Thyroid gland (tissue), 4 donors: ENCODE measurements at regions not wholly inside any gene's neighbourhood (a gene's known extent, or its start where the extent isn't known, plus 50 kb on each side); places are given as distances from the start of the nearest gene placed in this dataset.
A peak's percentile ranks its signal among the peaks of the same experiment; 100 is the strongest.
"Not testable (repeated sequence)": the region's sequence is repeated elsewhere in the genome, so short reads cannot be mapped to it uniquely, and the experiment has no call there.

Source experiments
- DNase-seq, 2 donors: peaks; one replicate each; pipeline ENCODE4 v3.0.0-alpha.2; 2019
- H3K27ac ChIP-seq, 3 donors: fragments of 200-600 bp; sonication (generic); 1 replicate in 2 of 3; 2 replicates in 1 of 3; pipeline ENCODE4 v1.5.1; 2016 to 2019; ENCODE audit warnings: mild to moderate bottlenecking in 1 of 3, moderate library complexity in 1 of 3
- H3K27me3 ChIP-seq: fragments of 200-600 bp; sonication (generic); one replicate; pipeline ENCODE4 v1.5.1; 2019
- H3K36me3 ChIP-seq, 2 donors: fragments of 200-600 bp; sonication (generic); one replicate each; pipeline ENCODE4 v1.5.1; 2016 to 2019
- H3K4me1 ChIP-seq, 2 donors: fragments of 200-600 bp; sonication (generic); one replicate each; pipeline ENCODE4 v1.5.1; 2017 to 2019
- H3K4me3 ChIP-seq, 3 donors: fragments of 200-600 bp; sonication (generic); replicated peaks in 1 of 3; 1 replicate in 2 of 3; 2 replicates in 1 of 3; pipeline ENCODE4 v1.5.1; 2016; ENCODE audit warnings: mild to moderate bottlenecking in 1 of 3
- H3K9me3 ChIP-seq: fragments of 200-600 bp; sonication (generic); one replicate; pipeline ENCODE4 v1.5.1; 2017
- CTCF ChIP-seq, 6 experiments: fragments of 200-600 bp in 3 of 6; fragments of 450-650 bp in 3 of 6; sonication (generic) in 3 of 6; IDR thresholded peaks; one replicate each; pipeline ENCODE4 v1.5.1; 2016 to 2019; ENCODE audit warnings: antibody characterized with exemption in 6 of 6, mild to moderate bottlenecking in 2 of 6, inconsistent platforms in 1 of 6, moderate library complexity in 1 of 6
- POLR2A ChIP-seq, 2 donors: fragments of 450-650 bp; IDR thresholded peaks; one replicate each; pipeline ENCODE4 v1.6.1; 2017; ENCODE audit warnings: antibody characterized with exemption in 2 of 2, mild to moderate bottlenecking in 2 of 2, moderate library complexity in 1 of 2
- WGBS, 2 donors: methylation state at CpG; one replicate each; pipeline ENCODE4 v1.1.5; 2017; 5-methylcytosine and 5-hydroxymethylcytosine counted together
- intact Hi-C: fragments of 100-400 bp; cut with DNase I; formaldehyde crosslinking; loops from one replicate; pipeline ENCODE4 v1.15.1; 2023

- no peaks in the 10 kb centered on the region for H3K4me1 ChIP-seq
- no peaks in the 10 kb centered on the region for H3K9me3 ChIP-seq
- intact Hi-C loops, result no loop called here
- no peak for DNase-seq
- no peak overlapping the region for H3K27ac ChIP-seq
- peak in 3 of 6 experiments; percentile 15 to 46 (median 42) for TF ChIP-seq CTCF (IDR thresholded peaks at IDR 0.05)
- TF ChIP-seq POLR2A (IDR thresholded peaks at IDR 0.05), result no peak
- no peaks in the 10 kb centered on the region for H3K36me3 ChIP-seq
- H3K27me3 ChIP-seq, result no peaks in the 10 kb centered on the region
- 12 to 23% methylated on average over 4 of the region's 4 CpGs for WGBS, 2 donors
- no peak overlapping the region for H3K4me3 ChIP-seq
Observed at GRCh38 chrX:3940000-3940610, 226.7 kb upstream of the PRKX start.

GRCh38 chrX:3938587-3938986 lies 225.1 kb upstream of the PRKX start:
- H3K4me1 ChIP-seq, result no peaks in the 10 kb centered on the region
- H3K4me3 ChIP-seq, result no peak overlapping the region
- H3K9me3 ChIP-seq, result no peaks in the 10 kb centered on the region
- 82 to 98% methylated on average over 3 of the region's 3 CpGs for WGBS, 2 donors
- no peak for TF ChIP-seq CTCF (IDR thresholded peaks at IDR 0.05)
- TF ChIP-seq POLR2A (IDR thresholded peaks at IDR 0.05), result no peak
- no peaks in the 10 kb centered on the region for H3K27me3 ChIP-seq
- no peak overlapping the region for H3K27ac ChIP-seq
- H3K36me3 ChIP-seq, result no peaks in the 10 kb centered on the region
- intact Hi-C loops, result no loop called here
- DNase-seq, result no peak

GRCh38 chrX:3935196-3935595 lies 221.7 kb upstream of the PRKX start:
- intact Hi-C loops, H3K4me3 ChIP-seq, DNase-seq, H3K36me3 ChIP-seq, H3K27me3 ChIP-seq, H3K4me1 ChIP-seq, H3K27ac ChIP-seq, H3K9me3 ChIP-seq: not testable (repeated sequence)
- WGBS, 2 donors, result no CpG with 5 or more reads among the region's 4 CpGs

GRCh38 chrX:3920424-3921017 lies 207.1 kb upstream of the PRKX start:
- no CpG with 5 or more reads among the region's 78 CpGs for WGBS, 2 donors
- intact Hi-C loops, H3K9me3 ChIP-seq, H3K27me3 ChIP-seq, H3K27ac ChIP-seq, DNase-seq, H3K4me3 ChIP-seq, H3K4me1 ChIP-seq, H3K36me3 ChIP-seq: not testable (repeated sequence)

GRCh38 chrX:3919668-3920423 lies 206.4 kb upstream of the PRKX start:
- H3K27me3 ChIP-seq, intact Hi-C loops, H3K27ac ChIP-seq, DNase-seq, H3K9me3 ChIP-seq, H3K4me1 ChIP-seq, H3K4me3 ChIP-seq, H3K36me3 ChIP-seq: not testable (repeated sequence)
- no CpG with 5 or more reads among the region's 79 CpGs for WGBS, 2 donors

GRCh38 chrX:3914813-3915212 lies 201.4 kb upstream of the PRKX start:
- intact Hi-C loops, DNase-seq, H3K27ac ChIP-seq, H3K4me3 ChIP-seq, H3K9me3 ChIP-seq, H3K27me3 ChIP-seq, H3K4me1 ChIP-seq, H3K36me3 ChIP-seq: not testable (repeated sequence)
- WGBS, 2 donors, result no CpG with 5 or more reads among the region's 28 CpGs

- H3K4me3 ChIP-seq, DNase-seq, intact Hi-C loops, H3K9me3 ChIP-seq, H3K27me3 ChIP-seq, H3K27ac ChIP-seq, H3K4me1 ChIP-seq, H3K36me3 ChIP-seq: not testable (repeated sequence)
- no CpG with 5 or more reads among the region's 13 CpGs for whole genome bisulfite sequencing, 2 donors
Observed at GRCh38 chrX:3914059-3914458, 200.6 kb upstream of the PRKX start.

- H3K27me3 ChIP-seq, H3K36me3 ChIP-seq, H3K4me1 ChIP-seq, H3K4me3 ChIP-seq, H3K9me3 ChIP-seq, intact Hi-C loops, H3K27ac ChIP-seq, DNase-seq: not testable (repeated sequence)
- no CpG with 5 or more reads among the region's 6 CpGs for WGBS, 2 donors
Observed at GRCh38 chrX:3911012-3911411, 197.6 kb upstream of the PRKX start.

GRCh38 chrX:3910611-3911010 lies 197.2 kb upstream of the PRKX start:
- DNase-seq, H3K4me3 ChIP-seq, H3K27ac ChIP-seq, H3K36me3 ChIP-seq, intact Hi-C loops, H3K27me3 ChIP-seq, H3K9me3 ChIP-seq, H3K4me1 ChIP-seq: not testable (repeated sequence)
- no CpG with 5 or more reads among the region's 5 CpGs for WGBS, 2 donors

GRCh38 chrX:3905522-3906258 lies 192.2 kb upstream of the PRKX start:
- WGBS, 2 donors, result no CpG with 5 or more reads among the region's 19 CpGs

More at GRCh38 chrX:3905522-3906258, 192.2 kb upstream of the PRKX start:
- H3K4me1 ChIP-seq, H3K27me3 ChIP-seq, H3K4me3 ChIP-seq, DNase-seq, H3K36me3 ChIP-seq, H3K9me3 ChIP-seq, H3K27ac ChIP-seq, intact Hi-C loops: not testable (repeated sequence)
